GM18498 (cell line): ENCODE measurements at regions not wholly inside any gene's neighbourhood (a gene's known extent, or its start where the extent isn't known, plus 50 kb on each side); places are given as distances from the start of the nearest gene placed in this dataset.
"Not testable (repeated sequence)": the region's sequence is repeated elsewhere in the genome, so short reads cannot be mapped to it uniquely, and the experiment has no call there.

Source experiments
- ATAC-seq: cut with Tn5 transposase; IDR thresholded peaks from one replicate; pipeline ENCODE4 v1.9.1; 2021; ENCODE audit warnings: mild to moderate bottlenecking, moderate library complexity; ENCODE audit not compliant: unreplicated experiment

DNA sequence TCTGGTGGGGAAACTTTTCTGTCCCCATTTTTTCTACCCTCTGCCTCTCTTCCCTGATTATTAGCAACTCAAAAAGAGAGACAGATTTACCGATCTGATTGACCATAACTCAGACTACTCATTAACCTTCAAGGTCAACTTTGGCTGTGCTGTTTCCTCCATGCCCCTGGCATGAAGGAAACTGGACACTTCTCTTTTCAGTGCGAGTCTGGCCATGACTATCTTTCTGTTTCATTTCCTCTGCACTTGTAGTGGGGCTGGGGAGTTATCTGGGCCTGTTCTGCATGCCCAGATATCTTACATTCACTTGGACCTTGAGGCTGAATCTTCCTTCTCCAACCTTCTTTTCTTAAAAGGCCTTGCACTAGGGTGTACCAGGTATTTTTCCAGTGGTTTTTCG, 76.9 kb upstream of the SLCO2A1 start:
- peak; percentile 92 for ATAC-seq

DNA sequence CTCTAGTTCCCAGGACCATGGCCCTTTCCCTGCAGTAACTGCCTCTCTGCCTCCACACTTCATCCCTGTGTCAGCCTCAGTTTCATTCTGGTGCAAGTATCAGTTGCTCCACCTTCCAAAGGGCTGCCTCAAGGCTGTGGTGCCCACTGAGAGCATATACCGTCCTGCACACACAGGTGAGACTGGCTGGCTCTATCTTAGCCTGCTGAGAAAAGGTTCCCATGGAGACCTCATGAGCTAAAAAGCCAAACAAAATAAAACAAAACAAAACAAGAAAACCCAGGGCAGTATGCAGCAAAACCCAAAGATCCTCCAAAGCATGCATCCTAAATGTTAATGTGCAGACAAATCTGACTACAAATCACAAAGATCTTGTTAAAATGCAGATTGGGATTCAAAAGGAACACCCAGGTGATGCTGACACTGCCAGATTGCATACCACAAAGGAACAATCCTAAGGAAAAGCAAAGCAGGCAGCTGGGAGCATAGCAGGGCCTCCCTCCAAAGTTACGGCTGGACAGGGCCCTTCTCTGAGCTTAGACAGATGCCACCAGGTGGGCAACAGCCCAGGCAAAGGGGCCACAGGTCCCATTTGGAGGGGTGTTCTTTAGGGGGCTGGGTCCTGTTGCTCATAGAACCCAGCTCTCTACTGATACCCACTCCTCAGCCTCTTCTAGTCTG, 76.3 kb upstream of the SLCO2A1 start:
- ATAC-seq: no peak

DNA sequence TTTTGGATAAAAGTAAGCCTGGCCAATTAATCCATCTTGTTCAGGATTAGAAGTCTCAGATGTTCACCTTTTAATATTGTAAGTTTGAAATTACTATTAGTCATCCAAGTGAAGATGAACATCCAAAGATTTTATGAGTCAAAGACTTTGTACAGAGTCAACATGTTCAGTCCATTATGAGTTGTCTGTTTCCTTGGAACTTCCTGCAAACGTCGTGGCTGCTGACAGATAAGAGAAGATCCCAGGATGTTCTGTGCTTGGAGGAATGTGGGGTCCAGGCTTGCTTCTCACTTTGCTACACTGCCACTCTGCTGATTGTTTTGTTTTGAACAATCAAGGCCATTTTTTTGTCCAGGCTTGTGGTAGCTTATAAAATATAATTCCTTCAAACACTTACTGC, 74.3 kb upstream of the SLCO2A1 start:
- no peak for ATAC-seq

DNA sequence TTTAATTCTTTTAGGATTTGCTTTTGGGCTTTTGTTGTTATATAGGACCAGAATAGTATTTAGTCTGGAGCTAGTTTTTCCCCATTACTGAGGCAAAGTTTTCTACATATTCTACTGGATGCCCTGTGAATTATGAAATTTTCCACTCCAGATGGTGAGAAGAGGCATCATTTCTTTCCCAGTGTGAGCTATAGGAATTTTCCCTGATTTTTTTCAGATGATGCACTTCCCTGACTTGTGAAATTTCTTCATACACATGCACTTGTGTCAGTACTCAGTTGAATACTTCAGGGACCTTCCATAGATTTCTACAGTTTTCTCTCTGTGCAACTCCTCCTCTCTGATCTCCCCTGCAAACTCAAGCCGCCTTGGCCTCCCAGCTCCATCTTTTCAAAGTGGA, 73.7 kb upstream of the SLCO2A1 start:
- ATAC-seq: no peak

DNA sequence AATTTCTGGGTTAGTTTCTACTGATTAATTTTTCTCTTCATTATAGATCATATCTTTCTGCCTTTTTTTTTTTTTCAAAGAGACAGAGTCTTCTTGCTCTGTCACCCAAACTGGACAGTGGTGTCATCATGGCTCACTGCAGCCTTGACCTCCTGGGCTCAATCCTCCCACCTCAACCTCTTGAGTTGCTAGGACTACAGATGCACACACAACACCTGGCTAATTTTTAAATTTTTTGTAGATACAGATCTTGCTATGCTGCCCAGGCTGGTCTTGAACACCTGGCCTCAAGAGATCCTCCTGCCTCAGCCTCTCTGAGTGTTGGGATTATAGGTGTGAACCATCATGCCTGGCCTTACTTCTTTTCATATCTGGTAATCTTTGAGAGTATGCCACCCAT, 73.3 kb upstream of the SLCO2A1 start:
- ATAC-seq: no peak

DNA sequence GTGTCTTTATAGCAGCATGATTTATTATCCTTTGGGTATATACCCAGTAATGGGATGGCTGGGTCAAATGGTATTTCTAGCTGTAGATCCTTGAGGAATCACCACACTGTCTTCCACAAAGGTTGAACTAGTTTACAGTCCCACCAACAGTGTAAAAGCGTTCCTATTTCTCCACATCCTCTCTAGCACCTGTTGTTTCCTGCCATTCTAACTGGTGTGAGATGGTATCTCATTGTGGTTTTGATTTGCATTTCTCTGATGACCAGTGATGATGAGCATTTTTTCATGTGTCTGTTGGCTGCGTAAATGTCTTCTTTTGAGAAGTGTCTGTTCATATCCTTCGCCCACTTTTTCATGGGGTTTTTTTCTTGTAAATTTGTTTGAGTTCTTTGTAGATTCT, 66.5 kb upstream of the SLCO2A1 start:
- not testable (repeated sequence) for ATAC-seq

DNA sequence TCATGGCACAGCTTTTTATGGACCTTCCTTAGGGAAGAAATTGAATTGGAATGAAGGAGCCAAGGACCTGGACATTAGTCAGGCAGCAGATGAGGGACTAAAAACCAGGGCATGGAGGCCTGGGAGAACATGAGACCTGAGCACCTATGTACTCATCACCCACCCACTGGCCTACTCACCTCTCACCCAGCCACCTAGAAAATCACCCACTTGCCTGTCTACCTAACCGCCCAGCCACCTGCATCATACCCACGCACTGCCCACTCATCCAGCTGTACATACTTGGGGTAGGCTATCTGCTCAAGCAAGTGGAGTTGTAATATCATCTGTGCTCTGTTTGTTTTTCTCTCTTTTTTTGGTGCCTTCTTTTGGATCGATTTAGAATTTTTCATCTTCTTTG, 65.3 kb upstream of the SLCO2A1 start:
- ATAC-seq: no peak

DNA sequence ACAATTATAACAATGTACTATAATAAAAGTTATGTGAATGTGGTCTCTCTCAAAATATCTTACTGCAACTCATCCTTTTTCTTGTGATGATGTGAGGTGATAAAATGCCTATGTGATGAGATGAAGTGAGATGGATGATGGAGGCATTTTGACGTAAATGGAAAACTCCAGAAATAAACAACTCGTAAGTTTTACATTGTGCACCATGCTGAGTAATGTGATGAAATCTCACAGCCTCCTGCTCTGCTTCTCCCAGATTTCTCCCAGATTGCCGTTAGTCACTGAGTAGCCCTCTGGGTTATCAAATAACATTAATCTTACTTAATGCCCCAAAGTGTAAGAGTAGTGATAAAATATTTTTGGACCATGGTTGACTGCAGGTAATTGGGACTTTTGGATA, 64.8 kb upstream of the SLCO2A1 start:
- ATAC-seq: no peak

DNA sequence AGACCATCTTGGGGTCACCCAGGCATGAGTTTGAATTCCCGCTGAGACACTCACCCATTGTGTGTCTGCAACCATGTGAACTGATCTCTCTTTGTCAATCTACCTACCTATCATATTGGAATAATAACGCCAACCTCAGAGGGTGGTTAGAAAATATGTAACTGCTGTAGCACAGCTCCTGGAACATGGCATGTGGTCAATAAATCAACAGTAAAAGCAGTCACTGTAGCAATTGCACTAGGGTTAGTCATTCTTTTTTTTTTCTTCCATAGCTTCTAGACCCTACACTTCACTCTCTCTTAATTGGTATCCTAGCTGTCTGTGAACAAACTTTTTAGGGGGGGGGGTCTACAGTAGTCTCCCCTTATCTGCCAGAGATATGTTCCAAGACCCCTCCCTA, 64.2 kb upstream of the SLCO2A1 start:
- ATAC-seq: no peak

DNA sequence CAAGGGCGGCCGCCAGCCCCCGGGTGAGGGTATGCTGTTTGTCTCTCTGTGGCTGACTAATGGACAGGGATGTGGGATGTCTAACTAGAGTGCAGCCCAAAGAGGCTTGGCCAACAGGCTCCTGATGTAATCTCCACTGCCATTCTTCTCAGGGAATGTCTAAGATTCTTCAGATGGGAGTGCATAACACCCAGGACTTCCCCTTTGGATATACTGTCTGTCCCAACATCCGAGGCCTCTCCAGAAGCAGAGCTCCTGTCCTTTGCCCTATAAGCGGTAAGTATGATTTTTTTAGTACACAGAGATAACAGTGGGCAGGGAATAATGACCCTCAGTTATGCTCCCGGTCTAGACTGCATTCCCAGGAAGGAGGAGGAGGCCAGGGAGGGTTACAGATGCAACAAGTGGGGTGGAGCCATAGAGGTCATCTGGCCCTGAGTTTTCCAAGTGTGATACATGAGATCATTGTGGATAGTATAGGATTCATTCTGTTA, 62.5 kb upstream of the SLCO2A1 start:
- ATAC-seq: no peak

DNA sequence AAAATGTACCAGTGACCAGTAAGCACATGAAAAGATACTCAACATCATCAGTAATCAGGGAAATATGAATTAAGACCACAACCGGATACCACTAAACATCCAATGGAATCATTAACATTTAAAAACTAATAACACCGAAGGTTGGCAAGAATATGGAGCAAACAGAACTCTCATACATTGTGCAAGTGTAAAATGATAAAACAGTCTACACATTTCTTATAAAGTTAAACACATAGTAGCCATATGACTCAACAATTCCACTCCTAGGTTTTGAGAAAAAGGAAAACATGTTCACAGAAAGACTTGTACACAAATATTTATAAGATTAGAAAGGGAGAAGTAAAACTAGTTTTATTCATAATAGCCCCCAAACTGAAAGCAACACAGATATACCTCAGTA, 60.3 kb upstream of the SLCO2A1 start:
- no peak for ATAC-seq

DNA sequence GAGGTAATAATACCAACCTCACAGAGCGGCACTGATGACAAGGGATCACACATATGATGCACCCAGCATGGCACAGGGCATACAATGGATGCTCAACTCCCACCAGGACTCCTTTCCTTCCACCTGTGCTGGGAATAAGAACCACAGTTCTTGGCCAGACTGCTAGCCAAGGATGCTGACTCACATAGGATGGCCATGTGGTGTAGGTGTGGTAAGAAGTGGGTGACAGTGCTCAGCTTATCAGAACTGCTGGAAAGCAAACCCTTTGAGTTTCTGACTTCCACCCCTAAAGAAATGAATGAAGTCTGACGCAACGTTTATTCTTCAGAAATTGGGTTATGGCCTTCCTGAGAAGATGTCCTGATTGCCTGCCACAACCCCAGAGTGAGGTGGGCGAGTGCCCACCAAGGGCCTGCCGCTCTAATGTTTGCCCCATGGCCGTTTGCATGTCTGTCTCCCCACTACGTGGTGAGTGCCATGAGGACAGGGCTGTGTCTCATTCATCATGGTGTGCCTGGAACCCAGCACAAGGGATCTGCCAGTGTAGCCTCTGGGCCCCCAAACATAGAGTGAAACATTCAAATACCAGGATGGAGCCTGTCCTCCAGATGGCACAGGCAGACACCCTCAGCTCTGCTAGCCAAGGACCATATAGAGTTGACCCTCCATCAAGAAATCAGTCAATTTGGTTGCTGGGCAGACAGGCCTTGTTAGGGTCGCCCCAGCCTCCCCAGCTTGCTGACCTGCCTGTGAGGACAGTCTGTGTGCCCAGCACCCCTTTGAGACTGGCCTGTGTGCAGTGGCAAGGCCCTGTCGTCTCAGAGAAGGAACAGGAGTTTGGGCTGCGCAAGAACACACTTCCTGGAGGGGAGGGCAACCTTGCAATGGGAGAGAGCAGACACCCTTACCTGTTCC, 57.6 kb upstream of the SLCO2A1 start:
- no peak for ATAC-seq

DNA sequence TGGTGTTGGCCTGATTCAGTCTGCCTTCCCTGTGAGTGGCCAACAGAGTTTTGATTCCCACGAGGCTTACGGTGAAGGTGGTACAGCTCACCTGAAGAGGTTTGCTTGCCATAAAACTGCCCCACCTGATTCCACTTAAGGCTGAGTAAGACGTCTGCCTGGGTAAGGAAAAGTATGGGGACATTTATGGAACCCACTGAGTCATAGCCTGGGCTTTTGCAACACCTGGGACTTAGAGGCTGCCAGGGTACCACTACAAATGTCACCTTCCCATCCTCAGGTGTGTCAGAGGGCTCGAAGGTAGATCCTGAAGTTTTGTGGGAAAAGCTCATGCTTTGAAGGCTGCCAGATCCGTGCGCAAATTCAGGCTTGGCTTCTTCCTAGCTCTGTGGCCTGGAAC, 56.9 kb upstream of the SLCO2A1 start:
- no peak for ATAC-seq

DNA sequence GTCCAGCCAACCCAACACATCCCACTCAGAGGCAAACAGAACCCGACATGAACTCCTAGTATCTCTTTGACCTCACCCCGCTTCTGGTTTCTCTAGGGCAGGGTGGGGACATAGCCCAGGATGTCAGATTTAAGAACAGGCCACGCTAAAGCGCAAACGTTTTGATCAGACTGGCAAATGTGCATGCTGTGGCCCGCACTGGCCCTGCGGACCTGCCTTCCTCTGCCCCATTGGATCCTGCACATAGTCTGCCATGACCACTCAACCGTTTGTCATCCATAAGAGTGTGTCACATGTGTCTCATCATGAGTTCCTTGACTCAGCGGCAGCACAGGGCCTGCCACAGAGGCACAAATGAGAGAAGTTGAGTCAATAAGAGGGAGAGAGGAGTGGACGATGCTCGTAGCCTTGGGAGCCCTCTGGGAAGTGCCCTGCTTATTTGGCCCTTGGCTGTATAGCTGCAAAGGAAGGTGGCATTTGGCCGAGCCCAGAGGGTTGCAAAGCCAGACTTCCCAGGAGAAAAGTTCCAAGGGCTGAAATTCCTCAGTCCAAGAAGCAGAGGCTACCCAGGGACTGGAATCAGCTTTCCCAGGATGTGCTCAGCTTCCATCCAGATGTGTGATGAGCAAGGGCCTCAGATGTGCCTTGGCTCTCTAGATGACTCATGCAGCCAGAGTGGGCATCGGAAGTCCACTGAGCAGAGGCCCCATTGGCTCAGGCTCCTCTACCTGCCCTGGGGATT, 55.5 kb upstream of the SLCO2A1 start:
- no peak for ATAC-seq

DNA sequence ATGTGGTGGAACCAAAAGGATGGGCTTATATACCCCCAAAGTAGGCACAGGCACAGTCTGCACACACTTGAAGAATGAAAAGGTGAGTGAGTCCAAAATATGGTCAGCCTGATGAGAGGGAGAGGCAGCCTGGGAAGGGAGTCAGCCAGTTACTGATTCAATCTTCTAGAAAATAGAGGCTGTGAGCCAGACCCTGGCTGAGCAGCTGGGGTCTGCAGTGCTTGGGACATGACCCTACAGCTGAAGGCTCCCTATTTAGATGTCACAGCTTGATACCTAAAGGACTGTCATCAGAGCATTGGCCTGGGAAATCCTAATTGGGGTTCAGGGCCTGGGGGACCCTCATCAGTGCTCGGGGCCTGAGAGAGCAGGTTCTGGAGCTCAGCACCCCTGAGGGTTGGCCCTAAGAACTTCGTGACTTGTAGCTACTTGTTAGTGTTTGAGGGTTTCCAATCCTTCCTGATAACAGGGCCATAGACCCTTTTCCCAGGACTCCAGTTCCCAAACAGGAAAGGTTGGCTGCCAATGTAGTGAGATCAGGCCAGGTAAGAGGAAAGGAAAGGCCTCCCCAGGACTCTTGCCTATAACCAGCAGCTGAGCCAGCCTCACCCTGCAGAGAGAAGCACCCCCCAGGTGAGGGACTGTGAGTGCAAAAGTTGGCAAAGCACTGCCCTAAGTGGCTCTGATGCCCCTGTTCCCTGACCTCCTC, 54.7 kb upstream of the SLCO2A1 start:
- ATAC-seq: no peak

DNA sequence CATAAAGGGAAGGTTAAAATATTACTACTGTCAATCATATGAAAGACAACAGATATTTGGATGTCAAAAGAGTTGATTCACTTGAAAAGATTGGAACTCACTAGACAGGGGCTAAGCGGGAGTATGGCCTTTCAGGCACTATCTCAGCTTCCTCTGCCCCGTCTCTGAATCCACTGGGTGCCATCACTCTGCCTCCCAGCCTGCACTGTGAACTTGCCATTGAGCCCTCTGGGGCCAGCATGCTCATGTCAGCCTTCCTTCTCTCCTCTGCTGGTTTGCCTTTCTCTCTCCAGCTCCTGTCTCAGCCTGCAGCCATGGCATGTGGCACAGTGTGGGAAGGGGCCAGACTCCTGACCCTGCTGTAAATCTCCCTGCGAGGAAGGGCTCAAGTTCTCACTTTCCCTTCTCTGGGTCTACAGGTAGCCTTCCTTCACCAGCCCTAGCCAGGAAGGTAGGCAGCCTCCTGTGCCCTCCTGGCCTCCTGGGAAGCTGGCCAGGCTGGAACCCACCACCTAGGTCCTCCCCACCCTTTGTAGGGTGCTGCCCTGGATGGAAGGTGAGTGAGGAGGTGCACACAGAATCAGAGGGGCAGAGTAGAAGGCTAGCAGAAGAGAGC, 54.0 kb upstream of the SLCO2A1 start:
- ATAC-seq: no peak

DNA sequence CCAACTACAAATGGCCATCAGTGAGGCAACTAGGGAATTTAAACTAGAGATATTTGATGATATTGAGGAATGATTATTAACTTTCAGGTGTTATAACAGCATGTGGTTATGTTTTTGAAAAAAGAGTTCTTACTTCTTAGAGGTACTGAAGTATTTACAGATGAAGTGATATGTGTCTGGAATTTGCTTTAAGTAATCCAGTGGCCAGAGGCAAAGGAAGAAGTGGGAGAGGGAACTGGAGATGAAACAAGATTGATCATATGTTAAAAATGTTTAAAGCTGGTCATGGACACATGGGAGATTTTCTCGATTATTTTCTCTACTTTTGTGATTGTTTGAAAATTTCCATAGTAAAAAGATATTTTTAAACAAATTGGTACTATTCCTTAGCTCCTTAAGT, 53.3 kb upstream of the SLCO2A1 start:
- ATAC-seq: no peak

DNA sequence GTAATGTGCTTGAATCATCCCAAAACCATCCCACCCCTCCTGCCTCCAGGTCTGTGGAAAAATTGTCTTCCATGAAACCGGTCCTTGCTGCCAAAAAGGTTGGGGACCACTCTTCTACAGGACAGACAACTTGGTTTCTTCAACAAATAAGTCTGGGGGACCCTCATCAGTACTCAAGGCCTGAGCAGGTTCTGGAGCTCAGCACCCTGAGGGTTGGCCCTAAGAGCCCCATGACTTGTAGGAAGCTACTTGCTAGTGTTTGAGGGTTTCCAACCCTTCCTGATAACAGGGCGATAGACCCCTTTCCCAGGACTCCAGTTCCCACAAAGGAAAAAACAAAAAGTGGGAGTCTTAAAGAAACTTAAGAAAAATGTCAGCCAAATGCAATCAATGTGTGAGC, 52.9 kb upstream of the SLCO2A1 start:
- no peak for ATAC-seq

DNA sequence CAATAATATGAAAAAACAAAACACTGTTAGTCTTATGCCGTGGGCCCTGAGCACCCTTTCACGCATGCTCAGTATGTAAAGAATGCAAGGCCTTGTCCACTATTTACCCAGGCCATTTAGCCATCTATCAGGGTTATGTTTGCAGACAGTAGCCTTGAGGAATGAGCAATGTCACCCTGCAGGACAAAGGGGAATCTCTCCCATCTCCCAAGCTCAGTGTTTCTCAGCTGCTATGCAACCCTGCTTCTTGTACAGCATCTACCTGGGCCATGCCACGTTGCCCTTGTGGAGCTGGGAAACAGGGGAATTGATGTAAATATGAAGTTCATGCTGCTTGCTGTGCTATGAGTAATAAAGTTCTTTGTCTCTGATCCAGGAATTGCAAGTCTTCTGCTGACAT, 51.5 kb upstream of the SLCO2A1 start:
- no peak for ATAC-seq

DNA sequence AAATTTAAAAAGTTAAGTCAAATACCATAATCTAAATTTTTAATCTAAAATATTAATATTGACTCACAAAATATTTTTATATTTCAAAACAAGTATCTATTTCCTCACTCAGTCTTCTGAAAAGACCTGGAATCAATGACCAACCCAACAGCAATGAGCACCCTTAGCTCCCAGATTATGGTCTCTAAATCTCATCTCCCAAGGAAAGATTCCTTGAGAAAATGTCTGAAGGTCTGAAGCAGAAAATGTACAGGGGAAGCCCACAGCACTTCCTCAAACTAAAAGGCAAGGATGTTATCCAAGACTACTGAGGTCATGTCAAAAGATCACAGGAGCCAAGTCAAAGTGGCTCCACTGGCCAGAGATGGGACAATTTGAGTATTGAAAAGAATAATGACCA, 51.0 kb upstream of the SLCO2A1 start:
- no peak for ATAC-seq

DNA sequence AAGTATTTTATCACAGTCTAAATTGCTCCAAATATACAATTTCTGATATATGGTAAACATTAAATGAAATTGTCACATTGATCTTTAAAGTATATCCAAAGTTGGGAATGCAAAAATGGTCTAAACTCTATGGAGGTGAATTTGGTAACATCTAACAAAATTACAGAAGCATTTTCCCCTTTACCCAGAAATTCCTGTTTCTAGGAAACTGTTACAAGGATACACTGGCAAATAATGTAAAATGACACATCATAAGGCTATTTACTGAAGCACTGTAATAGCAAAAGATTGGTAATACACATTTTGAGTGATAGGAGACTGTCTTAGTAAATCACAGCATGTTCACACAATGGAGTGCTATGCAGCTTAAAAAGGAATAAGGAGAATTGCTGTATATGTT, 50.0 kb upstream of the SLCO2A1 start:
- ATAC-seq: no peak
